IPS-11a (cell line): ENCODE measurements at regions not wholly inside any gene's neighbourhood (a gene's known extent, or its start where the extent isn't known, plus 50 kb on each side); places are given as distances from the start of the nearest gene placed in this dataset.

ENCODE experiments used
- H3K4me3 ChIP-seq: one replicate; pipeline ENCODE4 v1.5.1; 2013; ENCODE audit warnings: low read depth, low read length, control low read depth

- no peak overlapping the region for H3K4me3 ChIP-seq
Observed at GRCh38 chr17:72512649-72513556, 392.1 kb downstream of the SOX9 start.

GRCh38 chr17:72514321-72514861 is 393.6 kb downstream of the SOX9 start:
- H3K4me3 ChIP-seq = no peak overlapping the region

DNA sequence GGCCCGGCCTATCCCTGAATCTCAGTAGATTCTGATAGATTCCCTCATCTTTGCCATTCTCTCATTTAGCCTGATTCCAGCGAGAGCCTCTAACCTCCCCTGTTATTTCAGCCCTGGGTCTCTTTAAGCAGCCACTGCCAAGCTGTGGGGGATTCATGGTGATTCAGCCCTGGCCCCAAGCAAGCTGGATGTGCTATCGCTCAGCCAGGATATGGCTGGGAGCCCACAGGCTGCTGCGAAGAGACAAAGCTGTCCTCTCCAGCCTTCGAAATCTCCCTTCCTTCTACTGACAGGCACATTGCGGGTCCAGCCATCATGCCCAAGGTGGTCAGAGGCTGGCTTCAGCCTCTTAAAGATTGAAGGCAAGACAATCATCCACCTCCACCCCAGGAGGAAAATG is 394.1 kb downstream of the SOX9 start:
- no peak overlapping the region for H3K4me3 ChIP-seq

GRCh38 chr17:72515291-72516065 is 394.7 kb downstream of the SOX9 start:
- no peak overlapping the region for H3K4me3 ChIP-seq

DNA sequence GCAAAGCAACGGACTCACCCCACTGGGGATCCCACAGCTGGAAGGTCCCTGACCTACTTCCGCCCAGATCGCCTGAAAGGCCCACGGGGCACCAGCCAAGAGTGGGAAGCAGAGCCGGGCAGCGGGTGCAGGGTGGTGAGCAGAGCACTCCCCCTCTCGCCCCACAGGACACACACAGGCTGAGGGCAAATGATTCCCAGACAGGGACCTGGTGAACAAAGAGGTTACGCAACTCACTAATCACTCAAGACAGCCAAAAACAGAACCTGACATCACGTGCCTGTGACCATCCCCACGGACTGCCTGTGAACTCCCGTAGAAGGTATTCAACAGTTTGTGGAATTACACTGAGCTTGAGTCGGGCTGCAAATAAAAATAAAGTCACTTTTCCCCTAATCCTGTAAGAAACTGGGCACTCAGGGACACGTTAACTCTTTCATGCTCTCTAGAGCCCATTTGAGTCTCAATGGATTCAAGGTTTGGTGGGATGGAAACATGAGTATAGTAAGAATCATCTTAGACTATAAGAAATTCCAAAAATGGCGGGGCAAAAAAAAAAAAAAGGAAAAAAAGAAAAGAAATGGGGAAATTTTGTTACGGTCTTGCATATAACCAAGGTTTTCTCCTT is 396.1 kb downstream of the SOX9 start:
- no peak overlapping the region for H3K4me3 ChIP-seq

GRCh38 chr17:72517413-72518158 is 396.8 kb downstream of the SOX9 start:
- no peak overlapping the region for H3K4me3 ChIP-seq

DNA sequence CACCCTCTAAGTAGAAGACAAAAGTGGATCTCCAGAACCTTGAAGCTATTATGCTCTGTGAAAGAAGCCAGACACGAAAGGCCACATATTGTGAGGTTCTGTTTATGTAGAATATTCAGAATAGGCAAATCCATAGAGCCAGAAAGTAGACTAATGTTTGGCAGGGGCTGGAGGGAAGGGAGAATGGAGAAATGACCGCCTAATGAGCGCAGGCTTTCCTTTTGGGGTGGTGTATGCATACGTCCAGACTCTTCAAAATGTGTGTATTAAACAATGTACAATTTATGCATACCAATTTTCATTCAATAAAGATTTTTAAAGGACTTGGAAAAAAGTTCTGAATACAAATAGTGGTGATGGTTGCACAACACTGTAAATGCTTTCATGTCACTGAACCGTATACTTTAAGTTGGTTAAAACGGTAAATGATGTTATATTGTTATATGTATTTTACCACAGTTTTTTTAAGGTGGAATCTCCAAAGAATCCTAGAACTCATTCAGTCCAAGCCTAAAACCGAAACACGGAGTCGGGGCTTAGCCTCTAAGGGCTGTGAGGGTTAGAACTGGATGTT is 397.4 kb downstream of the SOX9 start:
- no peak overlapping the region for H3K4me3 ChIP-seq

GRCh38 chr17:72518753-72519597 is 398.2 kb downstream of the SOX9 start:
- H3K4me3 ChIP-seq = no peak overlapping the region

DNA sequence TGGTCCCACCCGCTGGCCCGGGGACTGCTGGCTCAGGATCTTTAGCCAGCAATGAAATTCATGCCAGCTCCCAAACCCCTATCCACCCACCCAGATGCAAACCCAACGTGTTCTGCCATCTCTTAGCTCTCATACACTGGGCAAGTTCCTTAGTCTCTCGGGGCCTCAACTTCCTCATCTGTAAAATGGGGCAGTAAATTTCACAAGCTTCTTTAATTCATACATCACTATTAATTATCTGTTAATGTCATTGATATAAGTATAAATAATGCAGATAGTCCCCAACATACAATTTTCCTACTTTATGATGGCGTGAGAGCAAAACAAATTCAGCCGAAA is 398.7 kb downstream of the SOX9 start:
- H3K4me3 ChIP-seq = no peak overlapping the region

- no peak overlapping the region for H3K4me3 ChIP-seq
Observed at GRCh38 chr17:72520665-72521303, 400.0 kb downstream of the SOX9 start.

DNA sequence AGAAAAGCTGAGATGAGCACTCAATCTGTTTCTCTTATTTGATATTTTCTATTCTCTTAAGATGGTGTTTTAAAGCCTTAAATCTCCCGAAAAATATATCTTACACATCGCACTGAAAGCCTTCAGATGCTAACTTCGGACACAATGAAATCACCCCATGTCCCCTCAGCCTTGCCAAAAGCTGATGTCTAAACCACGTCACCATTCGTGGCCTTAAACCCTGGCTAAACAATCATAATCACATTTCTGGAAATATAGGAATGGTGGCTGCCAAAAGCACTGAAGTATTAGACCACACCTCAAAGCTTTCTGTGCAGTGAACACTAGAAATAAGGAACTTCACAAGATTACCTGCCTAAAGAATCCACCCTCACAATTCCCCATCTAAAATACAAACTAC is 402.7 kb downstream of the SOX9 start:
- H3K4me3 ChIP-seq = no peak overlapping the region

- H3K4me3 ChIP-seq = no peak overlapping the region
Observed at GRCh38 chr17:72525225-72526015, 404.6 kb downstream of the SOX9 start.

GRCh38 chr17:72526769-72527168 is 405.9 kb downstream of the SOX9 start:
- no peak overlapping the region for H3K4me3 ChIP-seq

- H3K4me3 ChIP-seq = no peak overlapping the region
Observed at GRCh38 chr17:72527789-72528188, 407.0 kb downstream of the SOX9 start.

- no peak overlapping the region for H3K4me3 ChIP-seq
Observed at GRCh38 chr17:72528683-72529082, 407.9 kb downstream of the SOX9 start.

DNA sequence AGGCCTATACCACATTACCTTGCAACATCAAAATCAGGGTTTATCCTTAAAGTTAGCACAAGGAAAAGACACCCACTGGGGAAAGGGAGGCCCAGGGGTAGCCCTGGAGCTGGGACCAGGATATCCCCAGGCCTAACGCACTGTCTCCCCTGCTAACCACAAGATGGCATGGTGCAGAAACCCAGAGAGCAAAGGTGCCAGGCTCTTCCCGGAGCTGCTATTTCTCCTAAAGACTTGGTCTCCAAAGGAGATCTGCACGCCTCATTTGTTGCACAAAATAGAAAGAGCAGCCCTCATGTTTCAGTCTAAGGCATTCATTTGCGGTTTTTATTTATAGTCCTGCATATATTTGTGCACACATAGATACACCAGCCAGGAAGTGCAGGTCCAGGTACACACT is 408.6 kb downstream of the SOX9 start:
- H3K4me3 ChIP-seq = no peak overlapping the region

DNA sequence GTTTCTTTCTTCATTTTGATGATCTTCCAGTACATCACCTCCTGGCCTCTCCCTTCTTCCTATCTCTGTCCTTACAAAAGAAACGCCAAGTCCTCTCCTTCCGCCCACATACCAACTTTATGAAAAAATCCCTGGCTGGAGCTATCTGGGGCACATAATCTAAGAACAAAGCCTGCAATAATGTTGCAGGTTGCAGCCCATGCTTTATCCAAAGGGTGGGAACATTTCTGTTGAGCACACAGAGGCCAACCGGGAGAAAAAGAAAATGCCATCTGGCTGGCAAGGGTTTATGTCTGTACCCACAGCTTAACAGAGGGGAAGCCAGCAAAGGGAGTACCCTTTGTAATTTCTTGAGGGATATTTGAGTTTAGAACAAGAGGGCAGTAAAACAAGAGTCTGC is 409.6 kb downstream of the SOX9 start:
- H3K4me3 ChIP-seq = no peak overlapping the region

- H3K4me3 ChIP-seq = no peak overlapping the region
Observed at GRCh38 chr17:72531729-72532128, 410.9 kb downstream of the SOX9 start.
